ENCODE measurements at regions not wholly inside any gene's neighbourhood (a gene's known extent, or its start where the extent isn't known, plus 50 kb on each side); places are given as distances from the start of the nearest gene placed in this dataset.

GRCh38 chr11:28679795-28680468, 571.7 kb downstream of the METTL15 start:
- no peak for DNase-seq (ENCODE audit: extremely low read depth, low read depth)
- TF ChIP-seq CTCF (IDR thresholded peaks at IDR 0.05; ENCODE audit: low read depth, low read length, missing control alignments): no peak
- H3K4me3 ChIP-seq (replicated peaks; ENCODE audit: low read depth, low read length): no peak overlapping the region

- no peak for TF ChIP-seq CTCF (IDR thresholded peaks at IDR 0.05; ENCODE audit: low read depth, low read length, missing control alignments)
- no peak for DNase-seq (ENCODE audit: extremely low read depth, low read depth)
- H3K4me3 ChIP-seq (replicated peaks; ENCODE audit: low read depth, low read length): no peak overlapping the region
Measured at GRCh38 chr11:28677721-28678120, 569.5 kb downstream of the METTL15 start.

- no peak for DNase-seq (ENCODE audit: extremely low read depth, low read depth)
- no peak for TF ChIP-seq CTCF (IDR thresholded peaks at IDR 0.05; ENCODE audit: low read depth, low read length, missing control alignments)
- H3K4me3 ChIP-seq (replicated peaks; ENCODE audit: low read depth, low read length): no peak overlapping the region
Measured at GRCh38 chr11:28675183-28675582, 567.0 kb downstream of the METTL15 start.

- no peak overlapping the region for H3K4me3 ChIP-seq (replicated peaks; ENCODE audit: low read depth, low read length)
- TF ChIP-seq CTCF (IDR thresholded peaks at IDR 0.05; ENCODE audit: low read depth, low read length, missing control alignments): peak; percentile 83
- DNase-seq (ENCODE audit: extremely low read depth, low read depth): peak; percentile 95
Measured at GRCh38 chr11:28674433-28675103, 566.4 kb downstream of the METTL15 start.

- peak; percentile 78 for DNase-seq (ENCODE audit: extremely low read depth, low read depth)
- H3K4me3 ChIP-seq (replicated peaks; ENCODE audit: low read depth, low read length): 0 out of 2 replicates have a peak overlapping the region, but pooled peaks have one; percentile 5
- TF ChIP-seq CTCF (IDR thresholded peaks at IDR 0.05; ENCODE audit: low read depth, low read length, missing control alignments): no peak
Measured at GRCh38 chr11:28673691-28674432, 565.7 kb downstream of the METTL15 start.

- no peak for TF ChIP-seq CTCF (IDR thresholded peaks at IDR 0.05; ENCODE audit: low read depth, low read length, missing control alignments)
- no peak overlapping the region for H3K4me3 ChIP-seq (replicated peaks; ENCODE audit: low read depth, low read length)
- DNase-seq (ENCODE audit: extremely low read depth, low read depth): no peak
Measured at GRCh38 chr11:28671274-28671673, 563.1 kb downstream of the METTL15 start.
